AG08395 (cell line): ENCODE measurements at regions not wholly inside any gene's neighbourhood (a gene's known extent, or its start where the extent isn't known, plus 50 kb on each side); places are given as distances from the start of the nearest gene placed in this dataset.
"Not testable (repeated sequence)": the region's sequence is repeated elsewhere in the genome, so short reads cannot be mapped to it uniquely, and the experiment has no call there.

Experiments used
- DNase-seq: peaks from one replicate; pipeline ENCODE4 v3.0.0; 2012; ENCODE audit warnings: mixed read lengths, low spot score

- DNase-seq = no peak
These were observed 552.7 kb downstream of the RAPGEF2 start for GRCh38 chr4:159655547-159655946.

GRCh38 chr4:159669094-159669493 lies 566.2 kb downstream of the RAPGEF2 start:
- DNase-seq = no peak

- no peak for DNase-seq
These were observed 570.3 kb downstream of the RAPGEF2 start for GRCh38 chr4:159673221-159673620.

- no peak for DNase-seq
These were observed 571.4 kb downstream of the RAPGEF2 start for GRCh38 chr4:159674241-159674640.

- no peak for DNase-seq
These were observed 574.6 kb downstream of the RAPGEF2 start for GRCh38 chr4:159677521-159677920.

- DNase-seq = no peak
These were observed 580.1 kb downstream of the RAPGEF2 start for GRCh38 chr4:159682996-159683395.

- DNase-seq = no peak
These were observed 581.2 kb downstream of the RAPGEF2 start for GRCh38 chr4:159684061-159684460.

GRCh38 chr4:159685340-159686092 lies 582.6 kb downstream of the RAPGEF2 start:
- DNase-seq = no peak

GRCh38 chr4:159689526-159689925 lies 586.6 kb downstream of the RAPGEF2 start:
- no peak for DNase-seq

GRCh38 chr4:159697322-159698283 lies 594.7 kb downstream of the RAPGEF2 start:
- no peak for DNase-seq

GRCh38 chr4:159698336-159698735 lies 595.5 kb downstream of the RAPGEF2 start:
- DNase-seq = no peak

GRCh38 chr4:159702200-159702599 lies 599.3 kb downstream of the RAPGEF2 start:
- DNase-seq = no peak

- no peak for DNase-seq
These were observed 602.5 kb downstream of the RAPGEF2 start for GRCh38 chr4:159705334-159705733.

- DNase-seq = no peak
These were observed 603.8 kb downstream of the RAPGEF2 start for GRCh38 chr4:159706704-159707103.

- not testable (repeated sequence) for DNase-seq
These were observed 612.3 kb downstream of the RAPGEF2 start for GRCh38 chr4:159715180-159715579.

GRCh38 chr4:159719531-159719930 lies 616.7 kb downstream of the RAPGEF2 start:
- DNase-seq = no peak

- no peak for DNase-seq
These were observed 619.2 kb downstream of the RAPGEF2 start for GRCh38 chr4:159722052-159722451.

- no peak for DNase-seq
These were observed 620.0 kb downstream of the RAPGEF2 start for GRCh38 chr4:159722918-159723317.

GRCh38 chr4:159723341-159724048 lies 620.6 kb downstream of the RAPGEF2 start:
- no peak for DNase-seq

GRCh38 chr4:159725571-159725970 lies 622.7 kb downstream of the RAPGEF2 start:
- DNase-seq = no peak

GRCh38 chr4:159735281-159736207 lies 632.7 kb downstream of the RAPGEF2 start:
- DNase-seq = no peak
